DND-41 (cell line): ENCODE measurements at regions not wholly inside any gene's neighbourhood (a gene's known extent, or its start where the extent isn't known, plus 50 kb on each side); places are given as distances from the start of the nearest gene placed in this dataset.

Source experiments
- ATAC-seq: fragments of 200-7000 bp; cut with Tn5 transposase; 3 replicates; pipeline ENCODE4 v1.9.1; 2021; ENCODE audit warnings: low read depth; ENCODE audit not compliant: insufficient read depth
- DNase-seq: peaks from one replicate; pipeline ENCODE4 v3.0.0-alpha.2; 2020
- H2AFZ ChIP-seq: 2 replicates; pipeline ENCODE4 v1.6.0; 2012; ENCODE audit warnings: low read depth, low read length
- H3K27ac ChIP-seq: 2 replicates; pipeline ENCODE4 v1.5.1; 2012; ENCODE audit warnings: low read length, inconsistent platforms
- H3K27me3 ChIP-seq: fragments of 200-600 bp; sonication (generic); 2 replicates; pipeline ENCODE4 v1.6.0; 2012; ENCODE audit warnings: low read length, mild to moderate bottlenecking, inconsistent platforms; ENCODE audit not compliant: insufficient read depth, poor library complexity
- H3K36me3 ChIP-seq: 2 replicates; pipeline ENCODE4 v1.5.1; 2012; ENCODE audit warnings: low read length, inconsistent platforms; ENCODE audit not compliant: insufficient read depth
- H3K4me1 ChIP-seq: 2 replicates; pipeline ENCODE4 v1.5.1; 2012; ENCODE audit warnings: mild to moderate bottlenecking, low read length; ENCODE audit not compliant: insufficient read depth
- H3K4me2 ChIP-seq: 2 replicates; pipeline ENCODE4 v1.6.0; 2012; ENCODE audit warnings: mild to moderate bottlenecking, moderate library complexity, low read length, inconsistent platforms; ENCODE audit not compliant: insufficient read depth
- H3K4me3 ChIP-seq, 2 experiments: fragments of 200-600 bp in 1 of 2; shearing (Covaris generic) in 1 of 2; 2 replicates each; pipeline ENCODE4 v1.5.1; 2012 to 2016; ENCODE audit warnings: inconsistent platforms in 2 of 2, low read length in 2 of 2, mild to moderate bottlenecking in 2 of 2, low read depth in 1 of 2, moderate library complexity in 1 of 2
- H3K79me2 ChIP-seq: 2 replicates; pipeline ENCODE4 v1.6.0; 2012; ENCODE audit warnings: low read length, inconsistent platforms; ENCODE audit not compliant: insufficient read depth
- H3K9ac ChIP-seq: 2 replicates; pipeline ENCODE4 v1.6.0; 2012; ENCODE audit warnings: low read depth, mild to moderate bottlenecking, inconsistent platforms, low read length, moderate library complexity
- H3K9me3 ChIP-seq: 2 replicates; pipeline ENCODE4 v1.5.1; 2012; ENCODE audit warnings: low read length, moderate library complexity, mild to moderate bottlenecking, inconsistent platforms; ENCODE audit not compliant: insufficient read depth, severe bottlenecking
- H4K20me1 ChIP-seq: 2 replicates; pipeline ENCODE4 v1.6.0; 2012; ENCODE audit warnings: low read length; ENCODE audit not compliant: insufficient read depth
- EZH2 ChIP-seq: IDR thresholded peaks from 3 replicates; pipeline ENCODE4 v1.6.1; 2012; ENCODE audit warnings: borderline replicate concordance, low read depth, mild to moderate bottlenecking, moderate library complexity, low read length, inconsistent platforms; ENCODE audit not compliant: severe bottlenecking
- TF ChIP-seq, protein P1 (sequence below): IDR thresholded peaks from 2 replicates; pipeline ENCODE4 v1.5.1; 2012; ENCODE audit warnings: borderline replicate concordance, low read length, moderate library complexity, mild to moderate bottlenecking; ENCODE audit not compliant: poor library complexity, severe bottlenecking; ENCODE audit errors: extremely low read depth

DNA sequence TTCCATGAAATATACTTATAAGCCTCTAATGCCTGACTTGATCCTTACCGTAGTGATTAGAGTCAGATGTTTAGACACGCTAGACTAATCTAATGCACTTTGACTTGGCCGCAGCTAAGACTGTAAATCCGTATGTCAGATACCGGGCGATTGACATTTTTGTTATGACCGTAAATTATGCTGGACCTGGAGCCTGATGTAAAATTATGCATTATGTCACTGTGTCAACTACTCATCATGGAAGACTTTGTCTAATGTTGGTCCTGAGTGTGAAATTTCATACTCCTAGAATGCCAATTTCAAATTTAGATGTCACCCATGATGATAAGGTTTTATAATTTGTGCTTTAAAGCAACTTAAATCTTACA lies 123.6 kb upstream of the LIMCH1 start:
- Histone ChIP-seq H3K4me2 (no peak overlapping the region), H4K20me1 (no peaks in the 10 kb centered on the region), H3K36me3 (no peaks in the 10 kb centered on the region), H3K9ac (no peak overlapping the region), H3K79me2 (no peaks in the 10 kb centered on the region), H3K27me3 (no peaks in the 10 kb centered on the region), H2AFZ (no peak overlapping the region), H3K9me3 (no peaks in the 10 kb centered on the region), H3K4me3 (no peak overlapping the region), H3K27ac (no peak overlapping the region), H3K4me1 (no peaks in the 10 kb centered on the region)
- ATAC-seq (no peak), DNase-seq (no peak)
- TF ChIP-seq, protein P1, sequence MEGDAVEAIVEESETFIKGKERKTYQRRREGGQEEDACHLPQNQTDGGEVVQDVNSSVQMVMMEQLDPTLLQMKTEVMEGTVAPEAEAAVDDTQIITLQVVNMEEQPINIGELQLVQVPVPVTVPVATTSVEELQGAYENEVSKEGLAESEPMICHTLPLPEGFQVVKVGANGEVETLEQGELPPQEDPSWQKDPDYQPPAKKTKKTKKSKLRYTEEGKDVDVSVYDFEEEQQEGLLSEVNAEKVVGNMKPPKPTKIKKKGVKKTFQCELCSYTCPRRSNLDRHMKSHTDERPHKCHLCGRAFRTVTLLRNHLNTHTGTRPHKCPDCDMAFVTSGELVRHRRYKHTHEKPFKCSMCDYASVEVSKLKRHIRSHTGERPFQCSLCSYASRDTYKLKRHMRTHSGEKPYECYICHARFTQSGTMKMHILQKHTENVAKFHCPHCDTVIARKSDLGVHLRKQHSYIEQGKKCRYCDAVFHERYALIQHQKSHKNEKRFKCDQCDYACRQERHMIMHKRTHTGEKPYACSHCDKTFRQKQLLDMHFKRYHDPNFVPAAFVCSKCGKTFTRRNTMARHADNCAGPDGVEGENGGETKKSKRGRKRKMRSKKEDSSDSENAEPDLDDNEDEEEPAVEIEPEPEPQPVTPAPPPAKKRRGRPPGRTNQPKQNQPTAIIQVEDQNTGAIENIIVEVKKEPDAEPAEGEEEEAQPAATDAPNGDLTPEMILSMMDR, result no peak
- TF ChIP-seq EZH2, result no peak

DNA sequence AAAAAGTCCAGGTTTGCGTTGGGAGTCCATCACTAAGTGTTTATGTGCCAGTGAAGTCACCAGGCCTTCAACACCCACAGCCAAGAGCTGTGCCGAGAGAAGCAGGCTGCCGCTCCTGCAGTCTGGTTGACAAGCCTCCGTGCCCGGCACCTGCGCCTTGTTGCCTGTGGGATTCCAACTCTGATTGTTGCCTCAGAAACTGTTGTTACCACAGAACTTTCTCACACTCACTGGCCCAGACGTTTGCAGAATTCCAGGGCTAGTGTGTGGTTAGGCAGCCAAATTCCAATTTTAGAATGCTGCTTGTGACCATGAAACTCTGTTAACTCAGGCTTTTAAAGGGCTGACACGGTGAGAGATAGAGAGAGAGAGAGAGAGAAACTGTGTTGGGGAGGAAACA lies 119.5 kb upstream of the LIMCH1 start:
- H3K9ac ChIP-seq, result no peak overlapping the region
- no peak for TF ChIP-seq EZH2
- TF ChIP-seq, protein P1, result no peak

DNA sequence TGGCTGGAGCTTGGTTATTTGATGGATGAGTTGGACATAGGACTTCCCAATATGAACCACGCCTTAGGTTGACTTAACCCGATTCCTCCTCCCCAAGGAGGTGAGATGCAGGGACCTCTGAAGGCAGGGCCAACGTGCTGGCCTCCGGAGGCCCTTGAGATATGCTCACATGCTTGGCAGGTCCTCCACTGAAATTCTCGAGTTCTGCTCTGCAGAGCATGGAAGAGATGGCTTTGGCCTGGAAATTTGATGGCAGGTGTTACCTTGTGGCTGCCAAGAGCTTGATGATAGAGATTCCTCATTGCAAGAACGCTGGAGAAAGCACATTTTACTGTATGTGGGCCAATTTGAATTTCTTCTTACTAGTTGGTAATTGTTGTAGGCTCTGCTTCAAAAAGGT lies 117.4 kb upstream of the LIMCH1 start:
- Histone ChIP-seq H4K20me1 (no peaks in the 10 kb centered on the region), H3K4me3 (no peak overlapping the region), H3K9me3 (no peaks in the 10 kb centered on the region), H3K36me3 (no peaks in the 10 kb centered on the region), H2AFZ (no peak overlapping the region), H3K27ac (no peak overlapping the region), H3K4me2 (no peak overlapping the region), H3K79me2 (no peaks in the 10 kb centered on the region), H3K4me1 (no peaks in the 10 kb centered on the region), H3K9ac (no peak overlapping the region), H3K27me3 (no peaks in the 10 kb centered on the region)
- DNase-seq (no peak), ATAC-seq (no peak)
- no peak for TF ChIP-seq EZH2
- TF ChIP-seq, protein P1, result no peak

More for the DNA sequence above, 119.5 kb upstream of the LIMCH1 start:
- DNase-seq (no peak), ATAC-seq (no peak)
- no peaks in the 10 kb centered on the region for H3K27me3 ChIP-seq
- no peaks in the 10 kb centered on the region for H3K9me3 ChIP-seq
- H3K27ac ChIP-seq, result no peak overlapping the region
- no peaks in the 10 kb centered on the region for H4K20me1 ChIP-seq
- H3K79me2 ChIP-seq, result no peaks in the 10 kb centered on the region
- H3K4me3 ChIP-seq, result no peak overlapping the region
- H3K4me2 ChIP-seq, result no peak overlapping the region
- no peak overlapping the region for H2AFZ ChIP-seq
- no peaks in the 10 kb centered on the region for H3K36me3 ChIP-seq
- no peaks in the 10 kb centered on the region for H3K4me1 ChIP-seq

- Histone ChIP-seq H4K20me1 (no peaks in the 10 kb centered on the region), H3K9me3 (no peaks in the 10 kb centered on the region), H3K4me1 (no peaks in the 10 kb centered on the region), H3K4me2 (no peak overlapping the region), H3K27me3 (no peaks in the 10 kb centered on the region), H3K79me2 (no peaks in the 10 kb centered on the region), H3K9ac (no peak overlapping the region), H3K36me3 (no peaks in the 10 kb centered on the region), H3K4me3 (no peak overlapping the region), H2AFZ (no peak overlapping the region), H3K27ac (no peak overlapping the region)
- DNase-seq (no peak), ATAC-seq (no peak)
- TF ChIP-seq, protein P1, result no peak
- no peak for TF ChIP-seq EZH2
These were observed 114.8 kb upstream of the LIMCH1 start for GRCh38 chr4:41423117-41423516.
